Stimulated activated CD4-positive, alpha-beta T cell treated with anti-CD3 and anti-CD28 coated beads, Interleukin-2, amount 100 ng/mL, for 4 hours (primary cell): ENCODE measurements at regions not wholly inside any gene's neighbourhood (a gene's known extent, or its start where the extent isn't known, plus 50 kb on each side); places are given as distances from the start of the nearest gene placed in this dataset.

Experiments
- DNase-seq: peaks from one replicate; pipeline ENCODE4 v3.0.0-alpha.2; 2020; ENCODE audit warnings: low read depth

- DNase-seq: no peak
Measured at GRCh38 chr16:86158688-86159360, 259.9 kb downstream of the IRF8 start.

- DNase-seq: no peak
Measured at GRCh38 chr16:86165479-86165878, 266.5 kb downstream of the IRF8 start.

- no peak for DNase-seq
Measured at GRCh38 chr16:86166414-86166813, 267.5 kb downstream of the IRF8 start.

- no peak for DNase-seq
Measured at GRCh38 chr16:86167061-86167460, 268.1 kb downstream of the IRF8 start.

- DNase-seq: no peak
Measured at GRCh38 chr16:86170720-86171119, 271.8 kb downstream of the IRF8 start.

- no peak for DNase-seq
Measured at GRCh38 chr16:86171329-86171728, 272.4 kb downstream of the IRF8 start.

- no peak for DNase-seq
Measured at GRCh38 chr16:86175816-86176215, 276.9 kb downstream of the IRF8 start.

GRCh38 chr16:86176462-86176861 is 277.5 kb downstream of the IRF8 start:
- no peak for DNase-seq

GRCh38 chr16:86180244-86180643 is 281.3 kb downstream of the IRF8 start:
- DNase-seq: no peak

GRCh38 chr16:86180780-86181179 is 281.8 kb downstream of the IRF8 start:
- no peak for DNase-seq

- no peak for DNase-seq
Measured at GRCh38 chr16:86181526-86181925, 282.6 kb downstream of the IRF8 start.

GRCh38 chr16:86184185-86184584 is 285.2 kb downstream of the IRF8 start:
- no peak for DNase-seq

GRCh38 chr16:86185089-86185488 is 286.1 kb downstream of the IRF8 start:
- no peak for DNase-seq

GRCh38 chr16:86186313-86186712 is 287.4 kb downstream of the IRF8 start:
- no peak for DNase-seq

- no peak for DNase-seq
Measured at GRCh38 chr16:86189934-86190333, 291.0 kb downstream of the IRF8 start.

GRCh38 chr16:86191663-86192062 is 292.7 kb downstream of the IRF8 start:
- no peak for DNase-seq

GRCh38 chr16:86193528-86194193 is 294.7 kb downstream of the IRF8 start:
- DNase-seq: no peak

GRCh38 chr16:86195863-86196630 is 297.1 kb downstream of the IRF8 start:
- no peak for DNase-seq

GRCh38 chr16:86196687-86197391 is 297.9 kb downstream of the IRF8 start:
- no peak for DNase-seq

GRCh38 chr16:86198206-86199118 is 299.5 kb downstream of the IRF8 start:
- DNase-seq: no peak

GRCh38 chr16:86199182-86199581 is 300.2 kb downstream of the IRF8 start:
- no peak for DNase-seq
